Endothelial cell of umbilical vein (primary cell): ENCODE measurements at regions not wholly inside any gene's neighbourhood (a gene's known extent, or its start where the extent isn't known, plus 50 kb on each side); places are given as distances from the start of the nearest gene placed in this dataset.

ENCODE experiments used
- BruUV-seq: library from RNA; stranded (reverse); fragments of 400-500 nt; replicated peaks from 2 replicates; lab custom pipeline; 2021; lab: Mats Ljungman, UMichigan
- CTCF ChIA-PET: fragments of 300-600, 350-600 bp; sonication (Branson Sonifier 250); formaldehyde crosslinking; loops from one replicate; lab custom pipeline; 2021; ENCODE audit warnings: antibody characterized with exemption, inconsistent platforms; lab: Charles Lee
- POLR2A ChIA-PET: fragments of 300-600, 350-600 bp; sonication (Branson Sonifier 250); formaldehyde crosslinking; loops from one replicate; lab custom pipeline; 2021; ENCODE audit warnings: antibody characterized with exemption, inconsistent platforms; lab: Charles Lee
- DNase-seq: peaks from one replicate; pipeline ENCODE4 v3.0.0-alpha.2; 2011; ENCODE audit warnings: low read depth, low spot score
- FAIRE-seq: peaks from 2 replicates; lab custom pipeline; 2011; peaks lifted over from hg19 to GRCh38; lab: Jason Lieb, UNC
- H2AFZ ChIP-seq: 2 replicates; pipeline ENCODE4 v1.6.0; 2012; ENCODE audit warnings: low read depth, low read length, control low read depth, inconsistent platforms
- H3K27ac ChIP-seq: 2 replicates; pipeline ENCODE4 v1.5.1; 2011; ENCODE audit warnings: low read depth, mild to moderate bottlenecking, control low read depth, low read length, moderate library complexity; ENCODE audit not compliant: insufficient read depth
- H3K27me3 ChIP-seq, 2 experiments: 2 replicates each; pipeline versions ENCODE4 v1.6.0 to v1.6.1; 2011; ENCODE audit warnings: low read length in 2 of 2, mixed read lengths in 1 of 2; ENCODE audit not compliant: control insufficient read depth in 2 of 2, insufficient read depth in 2 of 2
- H3K36me3 ChIP-seq, 2 experiments: 2 replicates in 1 of 2; 3 replicates in 1 of 2; pipeline ENCODE4 v1.5.1; 2011; ENCODE audit warnings: low read length in 2 of 2, mild to moderate bottlenecking in 1 of 2, moderate library complexity in 1 of 2; ENCODE audit not compliant: control insufficient read depth in 2 of 2, insufficient read depth in 2 of 2; ENCODE audit errors: extremely low read depth in 1 of 2
- H3K4me1 ChIP-seq: 3 replicates; pipeline ENCODE4 v1.5.1; 2011; ENCODE audit warnings: mild to moderate bottlenecking, low read length; ENCODE audit not compliant: control insufficient read depth, insufficient read depth; ENCODE audit errors: extremely low read depth
- H3K4me2 ChIP-seq: 2 replicates; pipeline ENCODE4 v1.6.1; 2011; ENCODE audit warnings: low read length, control low read depth, mixed read lengths; ENCODE audit not compliant: insufficient read depth
- H3K4me3 ChIP-seq, 3 experiments: fragments of 200-600 bp in 1 of 3; sonication (generic), shearing (Covaris generic) in 1 of 3; replicated peaks in 1 of 3; 2 replicates each; pipeline ENCODE4 v1.5.1; 2011 to 2016; ENCODE audit warnings: control low read depth in 3 of 3, low read length in 3 of 3, mild to moderate bottlenecking in 2 of 3, inconsistent platforms in 1 of 3, low read depth in 1 of 3, moderate library complexity in 1 of 3; ENCODE audit not compliant: insufficient read depth in 1 of 3
- H3K79me2 ChIP-seq: 2 replicates; pipeline ENCODE4 v1.6.0; 2012; ENCODE audit warnings: low read length, inconsistent platforms; ENCODE audit not compliant: control insufficient read depth, insufficient read depth
- H3K9ac ChIP-seq: replicated peaks from 2 replicates; pipeline ENCODE3; 2011; ENCODE audit warnings: low read length, control low read depth; ENCODE audit not compliant: insufficient read depth; ENCODE audit errors: extremely low read depth
- H3K9me1 ChIP-seq: replicated peaks from 3 replicates; pipeline ENCODE4 v1.6.0; 2011; ENCODE audit warnings: mild to moderate bottlenecking, low read length; ENCODE audit not compliant: control insufficient read depth, insufficient read depth; ENCODE audit errors: extremely low read depth
- H3K9me3 ChIP-seq: replicated peaks from 2 replicates; pipeline ENCODE4 v1.5.1; 2012; ENCODE audit warnings: low read length, inconsistent platforms; ENCODE audit not compliant: control insufficient read depth, insufficient read depth
- H4K20me1 ChIP-seq: replicated peaks from 2 replicates; pipeline ENCODE3; 2011; ENCODE audit warnings: mild to moderate bottlenecking, low read length; ENCODE audit not compliant: control insufficient read depth, insufficient read depth; ENCODE audit errors: extremely low read depth
- EZH2 ChIP-seq: IDR thresholded peaks from 2 replicates; pipeline ENCODE4 v1.6.1; 2012; ENCODE audit warnings: borderline replicate concordance, low read depth, mild to moderate bottlenecking, moderate library complexity, low read length, inconsistent platforms; ENCODE audit not compliant: severe bottlenecking
- FOS ChIP-seq: IDR thresholded peaks from 2 replicates; pipeline ENCODE4 v1.6.1; 2011; ENCODE audit warnings: mild to moderate bottlenecking, low read length, moderate library complexity, borderline replicate concordance; ENCODE audit not compliant: insufficient read depth
- GATA2 ChIP-seq: IDR thresholded peaks from 2 replicates; pipeline ENCODE4 v1.7.0; 2011; ENCODE audit warnings: low read depth, mild to moderate bottlenecking, moderate library complexity, mixed read lengths, low read length; ENCODE audit not compliant: insufficient read length, insufficient read depth
- JUN ChIP-seq: IDR thresholded peaks from 2 replicates; pipeline ENCODE4 v1.6.1; 2011; ENCODE audit warnings: borderline replicate concordance, low read depth; ENCODE audit not compliant: insufficient read length, insufficient read depth
- MYC ChIP-seq: IDR thresholded peaks from one replicate; pipeline ENCODE4 v1.6.1; 2011; ENCODE audit warnings: mild to moderate bottlenecking, low read depth, low read length
- POLR2A ChIP-seq: IDR thresholded peaks from 2 replicates; pipeline ENCODE4 v1.6.1; 2012; ENCODE audit warnings: low read depth, mild to moderate bottlenecking, control low read depth, low read length
- POLR2AphosphoS5 ChIP-seq: IDR thresholded peaks from 2 replicates; pipeline ENCODE4 v1.6.1; 2012; ENCODE audit warnings: low read depth, mild to moderate bottlenecking, control low read depth, low read length, moderate library complexity; ENCODE audit not compliant: insufficient read depth
- dilution Hi-C: fragments of 300-500 bp; cut with MboI; formaldehyde crosslinking; loops from one replicate; pipeline ENCODE4 v1.15.0; 2019; ENCODE audit warnings: low sequenced_read_pairs; ENCODE audit not compliant: extremely low pct_ligation_motif_present
- intact Hi-C: fragments of 100-400 bp; cut with micrococcal nuclease; formaldehyde crosslinking; loops from one replicate; pipeline ENCODE4 v1.10.0; 2022
- TF ChIP-seq, protein P1 (sequence below): IDR thresholded peaks from 2 replicates; pipeline ENCODE4 v1.6.1; 2011; ENCODE audit not compliant: insufficient read depth, insufficient read length
- TF ChIP-seq, protein P2 (sequence below), 2 donors: IDR thresholded peaks; 1 replicate in 1 of 2; 2 replicates in 1 of 2; pipeline ENCODE4 v1.5.1; 2011; ENCODE audit warnings: low read length in 2 of 2, mild to moderate bottlenecking in 2 of 2, moderate library complexity in 2 of 2, control low read depth in 1 of 2, inconsistent platforms in 1 of 2, low read depth in 1 of 2; ENCODE audit not compliant: insufficient read depth in 1 of 2; ENCODE audit errors: extremely low read depth in 1 of 2

DNA sequence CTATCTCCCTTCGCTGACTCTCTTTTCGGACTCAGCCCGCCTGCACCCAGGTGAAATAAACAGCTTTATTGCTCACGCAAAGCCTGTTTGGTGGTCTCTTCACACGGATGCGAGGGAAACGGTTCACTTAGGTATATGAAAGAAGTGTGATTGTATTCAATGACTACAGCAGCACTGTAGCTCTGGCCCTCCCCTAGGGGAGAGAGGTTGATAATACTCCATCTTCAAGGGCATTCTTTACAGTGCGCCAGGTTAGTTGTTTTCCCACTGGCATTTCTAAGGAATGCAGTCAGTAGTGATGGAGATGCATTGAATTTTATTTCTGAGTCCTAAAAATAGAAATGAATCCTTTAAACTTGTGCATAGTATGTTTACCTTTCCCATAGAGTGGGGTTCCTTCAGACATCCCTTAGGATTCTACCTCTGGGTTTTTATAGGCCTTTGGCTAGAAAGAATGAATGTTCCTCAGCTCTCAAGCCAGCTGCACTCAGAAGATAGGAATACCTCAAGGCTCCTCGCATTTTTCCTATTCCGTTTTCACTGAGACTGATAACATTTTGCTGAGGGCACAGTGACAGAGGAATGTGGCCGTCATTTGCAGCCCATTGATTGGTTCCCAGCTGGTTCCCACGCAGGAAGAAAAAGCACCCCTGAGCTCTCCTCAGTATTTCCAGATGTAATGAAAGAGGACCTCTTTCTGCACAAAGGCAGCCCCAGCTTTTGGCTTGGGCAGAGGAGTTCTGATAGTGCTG, 131.8 kb upstream of the C2CD4B start:
- BruUV-seq, result no TSS peak
- H3K9me1 ChIP-seq, result no peaks in the 10 kb centered on the region
- H2AFZ ChIP-seq, result no peak overlapping the region
- H3K9me3 ChIP-seq, result no peaks in the 10 kb centered on the region
- no peak overlapping the region for H3K4me2 ChIP-seq
- no peaks in the 10 kb centered on the region for H3K79me2 ChIP-seq
- no peak overlapping the region for H3K9ac ChIP-seq
- H3K36me3 ChIP-seq, result no peaks in the 10 kb centered on the region
- no peak overlapping the region for H3K27ac ChIP-seq
- no peak for DNase-seq
- intact Hi-C loops, result no loop called here
- peaks cover 5 to 7% of the 10 kb centered on the region in 2 experiments for H3K27me3 ChIP-seq
- ChIA-PET CTCF (interaction anchor here (1.9 kb wide), 1 partner anchor 10 kb away, joined by 14 read pairs; no protein-coding TSS in a partner anchor), POLR2A (no interaction called here)
- H3K4me1 ChIP-seq, result no peaks in the 10 kb centered on the region
- TF ChIP-seq POLR2AphosphoS5, result no peak
- no peak for TF ChIP-seq FOS
- no peak for TF ChIP-seq GATA2
- TF ChIP-seq, protein P1, sequence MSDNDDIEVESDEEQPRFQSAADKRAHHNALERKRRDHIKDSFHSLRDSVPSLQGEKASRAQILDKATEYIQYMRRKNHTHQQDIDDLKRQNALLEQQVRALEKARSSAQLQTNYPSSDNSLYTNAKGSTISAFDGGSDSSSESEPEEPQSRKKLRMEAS, result no peak
- no peak for TF ChIP-seq POLR2A
- no peak for TF ChIP-seq JUN
- TF ChIP-seq, protein P2, sequence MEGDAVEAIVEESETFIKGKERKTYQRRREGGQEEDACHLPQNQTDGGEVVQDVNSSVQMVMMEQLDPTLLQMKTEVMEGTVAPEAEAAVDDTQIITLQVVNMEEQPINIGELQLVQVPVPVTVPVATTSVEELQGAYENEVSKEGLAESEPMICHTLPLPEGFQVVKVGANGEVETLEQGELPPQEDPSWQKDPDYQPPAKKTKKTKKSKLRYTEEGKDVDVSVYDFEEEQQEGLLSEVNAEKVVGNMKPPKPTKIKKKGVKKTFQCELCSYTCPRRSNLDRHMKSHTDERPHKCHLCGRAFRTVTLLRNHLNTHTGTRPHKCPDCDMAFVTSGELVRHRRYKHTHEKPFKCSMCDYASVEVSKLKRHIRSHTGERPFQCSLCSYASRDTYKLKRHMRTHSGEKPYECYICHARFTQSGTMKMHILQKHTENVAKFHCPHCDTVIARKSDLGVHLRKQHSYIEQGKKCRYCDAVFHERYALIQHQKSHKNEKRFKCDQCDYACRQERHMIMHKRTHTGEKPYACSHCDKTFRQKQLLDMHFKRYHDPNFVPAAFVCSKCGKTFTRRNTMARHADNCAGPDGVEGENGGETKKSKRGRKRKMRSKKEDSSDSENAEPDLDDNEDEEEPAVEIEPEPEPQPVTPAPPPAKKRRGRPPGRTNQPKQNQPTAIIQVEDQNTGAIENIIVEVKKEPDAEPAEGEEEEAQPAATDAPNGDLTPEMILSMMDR (IDR thresholded peaks at IDR 0.05; ENCODE audit: extremely low read depth in 1 of 2, insufficient read depth in 1 of 2, low read depth in 1 of 2, low read length in 2 of 2), result no peak
- no peak for TF ChIP-seq MYC
- no peak for TF ChIP-seq EZH2
- no peak for FAIRE-seq
- no peaks in the 10 kb centered on the region for H4K20me1 ChIP-seq
- no peak overlapping the region for H3K4me3 ChIP-seq
- dilution Hi-C loops, result no loop called here
